HCT116 (cell line): ENCODE measurements at regions not wholly inside any gene's neighbourhood (a gene's known extent, or its start where the extent isn't known, plus 50 kb on each side); places are given as distances from the start of the nearest gene placed in this dataset.

Experiments
- CTCF ChIP-seq, 3 experiments: fragments of 200-600 bp in 1 of 3; sonication (generic) in 1 of 3; IDR thresholded peaks in 2 of 3; conservative IDR thresholded peaks in 1 of 3; 2 replicates each; pipeline ENCODE4 v1.5.1; 2012 to 2017; ENCODE audit warnings: low read depth in 2 of 3, low read length in 2 of 3, antibody characterized with exemption in 1 of 3, borderline replicate concordance in 1 of 3, control low read depth in 1 of 3, mild to moderate bottlenecking in 1 of 3, mixed read lengths in 1 of 3, mixed run types in 1 of 3, moderate library complexity in 1 of 3; ENCODE audit not compliant: insufficient read depth in 1 of 3
- SRF ChIP-seq: IDR thresholded peaks from 2 replicates; pipeline ENCODE4 v1.6.1; 2012; ENCODE audit warnings: low read depth
- TCF7L2 ChIP-seq: IDR thresholded peaks from 2 replicates; pipeline ENCODE4 v1.7.0; 2011; ENCODE audit warnings: borderline replicate concordance, inconsistent platforms; ENCODE audit not compliant: insufficient read depth, insufficient read length; ENCODE audit errors: extremely low read depth
- YY1 ChIP-seq: IDR thresholded peaks from 2 replicates; pipeline ENCODE4 v1.6.1; 2011; ENCODE audit warnings: low read length, low read depth, moderate library complexity, mild to moderate bottlenecking; ENCODE audit not compliant: insufficient replicate concordance; ENCODE audit errors: extremely low read depth

- TF ChIP-seq TCF7L2 (no peak), SRF (no peak), CTCF (IDR thresholded peaks at IDR 0.05 in 2 of 3, conservative IDR thresholded peaks at IDR 0.05 in 1 of 3; ENCODE audit: borderline replicate concordance in 1 of 3, insufficient read depth in 1 of 3, low read depth in 2 of 3, low read length in 2 of 3) (no peak), YY1 (no peak)
These were observed 139.7 kb downstream of the CEP120 start for GRCh38 chr5:123283499-123283898.
